ENCODE measurements at regions not wholly inside any gene's neighbourhood (a gene's known extent, or its start where the extent isn't known, plus 50 kb on each side); places are given as distances from the start of the nearest gene placed in this dataset.
"Not testable (repeated sequence)": the region's sequence is repeated elsewhere in the genome, so short reads cannot be mapped to it uniquely, and the experiment has no call there.

GRCh38 chr9:96056226-96056625, 180.7 kb downstream of the ERCC6L2 start:
- TF ChIP-seq, protein P1, sequence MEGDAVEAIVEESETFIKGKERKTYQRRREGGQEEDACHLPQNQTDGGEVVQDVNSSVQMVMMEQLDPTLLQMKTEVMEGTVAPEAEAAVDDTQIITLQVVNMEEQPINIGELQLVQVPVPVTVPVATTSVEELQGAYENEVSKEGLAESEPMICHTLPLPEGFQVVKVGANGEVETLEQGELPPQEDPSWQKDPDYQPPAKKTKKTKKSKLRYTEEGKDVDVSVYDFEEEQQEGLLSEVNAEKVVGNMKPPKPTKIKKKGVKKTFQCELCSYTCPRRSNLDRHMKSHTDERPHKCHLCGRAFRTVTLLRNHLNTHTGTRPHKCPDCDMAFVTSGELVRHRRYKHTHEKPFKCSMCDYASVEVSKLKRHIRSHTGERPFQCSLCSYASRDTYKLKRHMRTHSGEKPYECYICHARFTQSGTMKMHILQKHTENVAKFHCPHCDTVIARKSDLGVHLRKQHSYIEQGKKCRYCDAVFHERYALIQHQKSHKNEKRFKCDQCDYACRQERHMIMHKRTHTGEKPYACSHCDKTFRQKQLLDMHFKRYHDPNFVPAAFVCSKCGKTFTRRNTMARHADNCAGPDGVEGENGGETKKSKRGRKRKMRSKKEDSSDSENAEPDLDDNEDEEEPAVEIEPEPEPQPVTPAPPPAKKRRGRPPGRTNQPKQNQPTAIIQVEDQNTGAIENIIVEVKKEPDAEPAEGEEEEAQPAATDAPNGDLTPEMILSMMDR (conservative IDR thresholded peaks at IDR 0.05 in 1 of 2, IDR thresholded peaks at IDR 0.05 in 1 of 2; ENCODE audit: low read depth in 1 of 2, low read length in 2 of 2) = no peak
- TF ChIP-seq EZH2 (IDR thresholded peaks at IDR 0.05; ENCODE audit: low read length, missing control alignments) = no peak
- Histone ChIP-seq H3K79me2 (ENCODE audit: control insufficient read depth, insufficient read depth, low read length) (no peaks in the 10 kb centered on the region), H3K9ac (ENCODE audit: insufficient read depth, low read length) (no peak overlapping the region), H3K4me2 (ENCODE audit: extremely low read depth, insufficient read depth, low read length) (no peak overlapping the region), H3K4me1 (ENCODE audit: control insufficient read depth, extremely low read depth, insufficient read depth, low read length) (no peaks in the 10 kb centered on the region), H3K27me3 (ENCODE audit: control insufficient read depth, insufficient read depth, low read length) (no peaks in the 10 kb centered on the region), H2AFZ (ENCODE audit: low read length) (no peak overlapping the region), H3K27ac (ENCODE audit: insufficient read depth, low read length) (no peak overlapping the region), H3K4me3 (replicated peaks in 1 of 4; ENCODE audit: control extremely low read depth in 1 of 4, insufficient read depth in 1 of 4, low read depth in 3 of 4, low read length in 4 of 4) (no peak overlapping the region), H4K20me1 (ENCODE audit: control insufficient read depth, extremely low read depth, insufficient read depth, low read length) (no peaks in the 10 kb centered on the region), H3K9me3 (ENCODE audit: control insufficient read depth, insufficient read depth, low read depth, low read length) (no peaks in the 10 kb centered on the region), H3K36me3 (ENCODE audit: control insufficient read depth, insufficient read depth, low read length) (no peaks in the 10 kb centered on the region)
- peak in 1 of 2 donors; percentile 52 for DNase-seq (ENCODE audit: low read depth in 2 of 2)

DNA sequence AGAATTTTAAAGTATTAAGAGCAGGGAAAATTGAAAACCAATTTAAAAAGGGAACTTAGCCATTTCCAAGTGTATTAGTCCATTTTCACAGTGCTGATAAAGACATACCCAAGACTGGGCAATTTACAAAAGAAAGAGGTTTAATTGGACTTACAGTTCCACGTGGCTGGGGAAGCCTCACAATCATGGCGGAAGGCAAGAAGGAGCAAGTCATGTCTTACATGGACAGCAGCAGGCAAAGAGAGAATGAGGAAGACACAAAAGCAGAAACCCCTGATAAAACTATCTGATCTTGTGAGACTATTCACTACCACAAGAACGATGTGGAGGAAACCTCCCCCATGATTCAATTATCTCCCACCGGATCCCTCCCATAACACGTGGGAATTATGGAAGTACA, 178.8 kb downstream of the ERCC6L2 start:
- H3K4me2 ChIP-seq (ENCODE audit: extremely low read depth, insufficient read depth, low read length); H3K27me3 ChIP-seq (ENCODE audit: control insufficient read depth, insufficient read depth, low read length); H3K4me1 ChIP-seq (ENCODE audit: control insufficient read depth, extremely low read depth, insufficient read depth, low read length); H3K27ac ChIP-seq (ENCODE audit: insufficient read depth, low read length); H3K9me3 ChIP-seq (ENCODE audit: control insufficient read depth, insufficient read depth, low read depth, low read length); H3K4me3 ChIP-seq (replicated peaks in 1 of 4; ENCODE audit: control extremely low read depth in 1 of 4, insufficient read depth in 1 of 4, low read depth in 3 of 4, low read length in 4 of 4); H3K79me2 ChIP-seq (ENCODE audit: control insufficient read depth, insufficient read depth, low read length); H3K36me3 ChIP-seq (ENCODE audit: control insufficient read depth, insufficient read depth, low read length); H2AFZ ChIP-seq (ENCODE audit: low read length); H4K20me1 ChIP-seq (ENCODE audit: control insufficient read depth, extremely low read depth, insufficient read depth, low read length); H3K9ac ChIP-seq (ENCODE audit: insufficient read depth, low read length); DNase-seq (ENCODE audit: low read depth in 2 of 2): not testable (repeated sequence)

DNA sequence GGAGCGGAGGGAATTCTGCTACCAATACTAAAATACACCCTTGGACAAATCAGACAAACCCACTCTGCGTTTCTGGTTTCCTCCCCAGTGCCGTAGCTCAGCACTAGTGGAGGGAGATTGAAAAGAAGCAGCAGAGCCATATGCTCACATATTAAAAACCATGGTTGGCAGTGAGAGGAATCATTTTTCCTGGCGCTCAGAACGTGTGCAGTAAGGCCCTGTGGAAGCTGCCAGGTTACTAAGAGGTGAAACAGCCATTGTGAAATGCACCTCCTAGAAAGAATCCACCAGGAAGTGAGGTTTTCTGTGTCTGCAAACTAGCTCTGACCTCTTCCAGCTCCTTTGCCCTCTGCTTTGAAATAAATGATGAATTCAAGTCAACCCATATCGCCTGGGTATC, 177.2 kb downstream of the ERCC6L2 start:
- Histone ChIP-seq H2AFZ (ENCODE audit: low read length) (no peak overlapping the region), H3K4me3 (replicated peaks in 1 of 4; ENCODE audit: control extremely low read depth in 1 of 4, insufficient read depth in 1 of 4, low read depth in 3 of 4, low read length in 4 of 4) (no peak overlapping the region), H3K4me1 (ENCODE audit: control insufficient read depth, extremely low read depth, insufficient read depth, low read length) (no peaks in the 10 kb centered on the region), H3K9me3 (ENCODE audit: control insufficient read depth, insufficient read depth, low read depth, low read length) (no peaks in the 10 kb centered on the region), H4K20me1 (ENCODE audit: control insufficient read depth, extremely low read depth, insufficient read depth, low read length) (no peaks in the 10 kb centered on the region), H3K9ac (ENCODE audit: insufficient read depth, low read length) (no peak overlapping the region), H3K36me3 (ENCODE audit: control insufficient read depth, insufficient read depth, low read length) (no peaks in the 10 kb centered on the region), H3K27ac (ENCODE audit: insufficient read depth, low read length) (no peak overlapping the region), H3K27me3 (ENCODE audit: control insufficient read depth, insufficient read depth, low read length) (peaks cover 2% of the 10 kb centered on the region), H3K79me2 (ENCODE audit: control insufficient read depth, insufficient read depth, low read length) (no peaks in the 10 kb centered on the region), H3K4me2 (ENCODE audit: extremely low read depth, insufficient read depth, low read length) (no peak overlapping the region)
- TF ChIP-seq EZH2 (IDR thresholded peaks at IDR 0.05; ENCODE audit: low read length, missing control alignments) = no peak
- TF ChIP-seq, protein P1 (conservative IDR thresholded peaks at IDR 0.05 in 1 of 2, IDR thresholded peaks at IDR 0.05 in 1 of 2; ENCODE audit: low read depth in 1 of 2, low read length in 2 of 2) = no peak
- DNase-seq (ENCODE audit: low read depth in 2 of 2) = no peak
